HepG2 (cell line): ENCODE measurements at regions not wholly inside any gene's neighbourhood (a gene's known extent, or its start where the extent isn't known, plus 50 kb on each side); places are given as distances from the start of the nearest gene placed in this dataset.

Experiments
- ATAC-seq: fragments of 200-7000 bp; cut with Tn5 transposase; 3 replicates; pipeline ENCODE4 v1.9.1; 2020; ENCODE audit warnings: mild to moderate bottlenecking, moderate library complexity
- BruUV-seq: library from RNA; stranded (reverse); fragments of 400-500 nt; replicated peaks from 2 replicates; lab custom pipeline; 2021; lab: Mats Ljungman, UMichigan
- CTCF ChIA-PET: fragments of 300-600 bp; formaldehyde crosslinking; extraction: SDS; loops from one replicate; lab custom pipeline; 2021; ENCODE audit warnings: low total read pairs, inconsistent platforms, low intra/inter-chr PET ratio; lab: Yijun Ruan, JAX
- POLR2A ChIA-PET: fragments of 350-600 bp; sonication (Branson Sonifier 250); formaldehyde crosslinking; loops from one replicate; lab custom pipeline; 2020; ENCODE audit warnings: antibody characterized with exemption, inconsistent platforms; lab: Yijun Ruan, JAX
- DNase-seq: peaks from one replicate; pipeline ENCODE4 v3.0.0-alpha.2; 2015; ENCODE audit warnings: low spot score
- FAIRE-seq: peaks from 3 replicates; lab custom pipeline; 2011; peaks lifted over from hg19 to GRCh38; lab: Jason Lieb, UNC
- H2AFZ ChIP-seq: one replicate; pipeline ENCODE4 v1.6.1; 2011; ENCODE audit warnings: low read length, inconsistent platforms
- H3K27ac ChIP-seq: fragments of 300-600 bp; 3 replicates; pipeline ENCODE4 v1.8.0; 2011; ENCODE audit warnings: mixed run types, mild to moderate bottlenecking, mixed read lengths, low read length, inconsistent platforms; ENCODE audit not compliant: insufficient read depth; ENCODE audit errors: extremely low read length
- H3K27me3 ChIP-seq, 2 experiments: fragments of 200-600 bp in 1 of 2; 2 replicates in 1 of 2; 3 replicates in 1 of 2; pipeline versions ENCODE4 v1.6.0 to v1.8.0; 2011; ENCODE audit warnings: low read length in 2 of 2, mild to moderate bottlenecking in 2 of 2, moderate library complexity in 2 of 2, inconsistent platforms in 1 of 2; ENCODE audit not compliant: insufficient read depth in 2 of 2, control insufficient read depth in 1 of 2
- H3K36me3 ChIP-seq, 2 experiments: fragments of 200-600 bp in 1 of 2; replicated peaks in 1 of 2; 2 replicates in 1 of 2; 3 replicates in 1 of 2; pipeline versions ENCODE4 v1.5.1 to v1.8.0; 2011; ENCODE audit warnings: low read length in 2 of 2, inconsistent platforms in 1 of 2; ENCODE audit not compliant: insufficient read depth in 2 of 2, control insufficient read depth in 1 of 2
- H3K4me1 ChIP-seq: 2 replicates; pipeline ENCODE4 v1.5.1; 2012; ENCODE audit warnings: low read length, inconsistent platforms; ENCODE audit not compliant: insufficient read depth
- H3K4me2 ChIP-seq: 2 replicates; pipeline ENCODE4 v1.6.0; 2011; ENCODE audit warnings: low read depth, low read length, inconsistent platforms
- H3K4me3 ChIP-seq, 3 experiments: fragments of 200-600 bp in 1 of 3; sonication (generic), shearing (Covaris generic) in 1 of 3; replicated peaks in 1 of 3; 2 replicates each; pipeline ENCODE4 v1.5.1; 2011 to 2016; ENCODE audit warnings: low read length in 3 of 3, inconsistent platforms in 2 of 3, low read depth in 2 of 3, mild to moderate bottlenecking in 2 of 3, control low read depth in 1 of 3, mixed read lengths in 1 of 3; ENCODE audit not compliant: insufficient read depth in 1 of 3
- H3K79me2 ChIP-seq: one replicate; pipeline ENCODE4 v1.6.1; 2011; ENCODE audit warnings: low read length, inconsistent platforms; ENCODE audit not compliant: insufficient read depth
- H3K9ac ChIP-seq: 2 replicates; pipeline ENCODE4 v1.6.0; 2011; ENCODE audit warnings: mild to moderate bottlenecking, low read depth, low read length, inconsistent platforms; ENCODE audit not compliant: insufficient read depth
- H3K9me3 ChIP-seq: 2 replicates; pipeline ENCODE4 v1.5.1; 2012; ENCODE audit warnings: mild to moderate bottlenecking, low read length
- H4K20me1 ChIP-seq: 2 replicates; pipeline ENCODE4 v1.6.0; 2011; ENCODE audit warnings: inconsistent platforms, mild to moderate bottlenecking, low read length, moderate library complexity; ENCODE audit not compliant: insufficient read depth
- ARID2 ChIP-seq: sonication (generic); formaldehyde crosslinking; IDR thresholded peaks from 2 replicates; pipeline ENCODE4 v1.8.1; 2022; ENCODE audit warnings: mild to moderate bottlenecking, missing genetic modification reagents, borderline replicate concordance
- EP300 ChIP-seq, 3 experiments: sonication (generic) in 1 of 3; formaldehyde crosslinking in 1 of 3; IDR thresholded peaks; 2 replicates each; pipeline versions ENCODE4 v1.5.1 to v1.6.1; 2011 to 2020; ENCODE audit warnings: low read depth in 2 of 3, low read length in 2 of 3, borderline replicate concordance in 1 of 3, improper control_type of control experiment in 1 of 3, mild to moderate bottlenecking in 1 of 3, missing genetic modification reagents in 1 of 3, moderate library complexity in 1 of 3
- KDM3A ChIP-seq: IDR thresholded peaks from 2 replicates; pipeline ENCODE4 v1.6.1; 2018; ENCODE audit warnings: low read depth, missing compliant biosample characterization
- KDM5A ChIP-seq: fragments of 200-600 bp; sonication (generic); IDR thresholded peaks from 2 replicates; pipeline ENCODE4 v1.7.0; 2018; ENCODE audit warnings: antibody characterized with exemption, mild to moderate bottlenecking, low read length, borderline replicate concordance
- MNT ChIP-seq: fragments of 450-650 bp; IDR thresholded peaks from 2 replicates; pipeline ENCODE4 v1.6.1; 2016
- NR2C2 ChIP-seq: sonication (generic); formaldehyde crosslinking; IDR thresholded peaks from 2 replicates; pipeline ENCODE4 v1.4.0; 2020; ENCODE audit warnings: missing genetic modification reagents, mild to moderate bottlenecking, moderate library complexity, borderline replicate concordance
- PHF21A ChIP-seq: sonication (generic); formaldehyde crosslinking; IDR thresholded peaks from 2 replicates; pipeline ENCODE4 v1.5.0; 2020; ENCODE audit warnings: mild to moderate bottlenecking, missing genetic modification reagents
- PLRG1 ChIP-seq: fragments of 450-650 bp; conservative IDR thresholded peaks from 2 replicates; pipeline ENCODE4 v1.6.1; 2016
- REL ChIP-seq: sonication (generic); formaldehyde crosslinking; conservative IDR thresholded peaks from 2 replicates; pipeline ENCODE4 v1.8.0; 2022; ENCODE audit warnings: mild to moderate bottlenecking, missing genetic modification reagents, moderate library complexity
- RNF2 ChIP-seq: fragments of 450-650 bp; conservative IDR thresholded peaks from 2 replicates; pipeline ENCODE4 v1.6.1; 2016; ENCODE audit warnings: low read depth
- SKI ChIP-seq: fragments of 450-650 bp; IDR thresholded peaks from one replicate; pipeline ENCODE4 v1.6.1; 2018; ENCODE audit warnings: mild to moderate bottlenecking; ENCODE audit not compliant: partially characterized antibody
- SSRP1 ChIP-seq: IDR thresholded peaks from 2 replicates; pipeline ENCODE4 v1.6.1; 2016; ENCODE audit warnings: control low read depth
- USF2 ChIP-seq, 2 experiments: sonication (generic) in 1 of 2; formaldehyde crosslinking in 1 of 2; IDR thresholded peaks; 2 replicates each; pipeline versions ENCODE4 v1.5.1 to v1.6.1; 2011 to 2020; ENCODE audit warnings: borderline replicate concordance in 1 of 2, low read depth in 1 of 2, low read length in 1 of 2, mild to moderate bottlenecking in 1 of 2, missing genetic modification reagents in 1 of 2, moderate library complexity in 1 of 2
- ZNF263 ChIP-seq: sonication (generic); formaldehyde crosslinking; IDR thresholded peaks from 2 replicates; pipeline ENCODE4 v1.4.0; 2020; ENCODE audit warnings: missing genetic modification reagents
- ZNF275 ChIP-seq: sonication (generic); formaldehyde crosslinking; IDR thresholded peaks from 2 replicates; pipeline ENCODE4 v1.8.0; 2022; ENCODE audit warnings: missing genetic modification reagents, mild to moderate bottlenecking, inconsistent platforms, borderline replicate concordance
- ZXDC ChIP-seq: sonication (generic); formaldehyde crosslinking; IDR thresholded peaks from 2 replicates; pipeline ENCODE4 v1.5.0; 2020; ENCODE audit warnings: mild to moderate bottlenecking, missing genetic modification reagents
- WGBS: methylation state at CpG from one replicate; pipeline ENCODE4 v1.1.6; 2017; ENCODE audit warnings: low lambda C conversion rate; 5-methylcytosine and 5-hydroxymethylcytosine counted together
- in situ Hi-C: cut with HindIII; loops from 2 replicates; pipeline ENCODE4 v1.10.0; 2017; ENCODE audit warnings: low pct_unique_long_range_greater_than_20kb; ENCODE audit not compliant: extremely low pct_ligation_motif_present
- intact Hi-C: fragments of 100-400 bp; cut with micrococcal nuclease; formaldehyde crosslinking; loops from one replicate; pipeline ENCODE4 v1.10.0; 2022; ENCODE audit not compliant: unreplicated experiment

- in situ Hi-C loops (no loop called here), intact Hi-C loops (no loop called here)
- no peaks in the 10 kb centered on the region for H3K9me3 ChIP-seq
- H3K36me3 ChIP-seq = no peaks in the 10 kb centered on the region
- ATAC-seq (no peak), DNase-seq (no peak)
- no peak overlapping the region for H3K27ac ChIP-seq
- H3K79me2 ChIP-seq = no peaks in the 10 kb centered on the region
- no peak overlapping the region for H2AFZ ChIP-seq
- H4K20me1 ChIP-seq = no peaks in the 10 kb centered on the region
- H3K27me3 ChIP-seq = no peaks in the 10 kb centered on the region
- 2% methylated on average over 4 of the region's 4 CpGs for WGBS
- H3K4me1 ChIP-seq = peaks cover 1% of the 10 kb centered on the region; the same call in 1 of the 2 replicates
- no TSS peak for BruUV-seq
- no peak overlapping the region for H3K4me3 ChIP-seq
- no peak for TF ChIP-seq USF2 (IDR thresholded peaks at IDR 0.05; ENCODE audit: low read depth, low read length)
- TF ChIP-seq USF2 (CRISPR knock-in tag; IDR thresholded peaks at IDR 0.05; ENCODE audit: borderline replicate concordance) = no peak
- no peak for TF ChIP-seq RNF2
- no peak for TF ChIP-seq SKI
- TF ChIP-seq EP300 (IDR thresholded peaks at IDR 0.05; ENCODE audit: low read depth in 2 of 2, low read length in 2 of 2) = no peak
- no peak for TF ChIP-seq EP300 (CRISPR knock-in tag; IDR thresholded peaks at IDR 0.05; ENCODE audit: borderline replicate concordance)
- no peak for TF ChIP-seq KDM3A (CRISPR knock-in tag)
- TF ChIP-seq ZXDC (CRISPR knock-in tag) = no peak
- no peak for TF ChIP-seq KDM5A
- TF ChIP-seq PLRG1 = no peak
- no peak for TF ChIP-seq REL (CRISPR knock-in tag)
- TF ChIP-seq MNT = no peak
- no peak for TF ChIP-seq ZNF275 (CRISPR knock-in tag)
- TF ChIP-seq ARID2 = no peak
- no peak for TF ChIP-seq PHF21A
- TF ChIP-seq NR2C2 (CRISPR knock-in tag) = no peak
- no peak for TF ChIP-seq SSRP1
- no peak for TF ChIP-seq ZNF263
- TF ChIP-seq, all 625 proteins: peak for 0
- FAIRE-seq = no peak
- CTCF ChIA-PET = no interaction called here
- POLR2A ChIA-PET = no interaction called here
- Histone ChIP-seq H3K4me2 (no peak overlapping the region), H3K9ac (no peak overlapping the region)
Observed at GRCh38 chr4:138392751-138393308, 150.7 kb upstream of the SLC7A11 start.
